CD4-positive, alpha-beta T cell treated with Interleukin-15 for 4 hours (primary cell): ENCODE measurements at regions not wholly inside any gene's neighbourhood (a gene's known extent, or its start where the extent isn't known, plus 50 kb on each side); places are given as distances from the start of the nearest gene placed in this dataset.

Source experiments
- DNase-seq: peaks from one replicate; pipeline ENCODE4 v3.0.0-alpha.2; 2020; ENCODE audit warnings: low spot score

GRCh38 chr11:69393178-69393832, 88.2 kb upstream of the LINC01488 start:
- no peak for DNase-seq

- DNase-seq, result no peak
Measured at GRCh38 chr11:69393865-69394233, 87.6 kb upstream of the LINC01488 start.

- no peak for DNase-seq
Measured at GRCh38 chr11:69394234-69394868, 87.1 kb upstream of the LINC01488 start.

GRCh38 chr11:69394869-69395246, 86.6 kb upstream of the LINC01488 start:
- DNase-seq, result no peak

- no peak for DNase-seq
Measured at GRCh38 chr11:69395287-69395686, 86.2 kb upstream of the LINC01488 start.

GRCh38 chr11:69396051-69396947, 85.2 kb upstream of the LINC01488 start:
- no peak for DNase-seq

- no peak for DNase-seq
Measured at GRCh38 chr11:69396948-69397307, 84.5 kb upstream of the LINC01488 start.

- DNase-seq, result no peak
Measured at GRCh38 chr11:69397732-69398131, 83.7 kb upstream of the LINC01488 start.

- DNase-seq, result no peak
Measured at GRCh38 chr11:69398529-69399492, 82.7 kb upstream of the LINC01488 start.

DNA sequence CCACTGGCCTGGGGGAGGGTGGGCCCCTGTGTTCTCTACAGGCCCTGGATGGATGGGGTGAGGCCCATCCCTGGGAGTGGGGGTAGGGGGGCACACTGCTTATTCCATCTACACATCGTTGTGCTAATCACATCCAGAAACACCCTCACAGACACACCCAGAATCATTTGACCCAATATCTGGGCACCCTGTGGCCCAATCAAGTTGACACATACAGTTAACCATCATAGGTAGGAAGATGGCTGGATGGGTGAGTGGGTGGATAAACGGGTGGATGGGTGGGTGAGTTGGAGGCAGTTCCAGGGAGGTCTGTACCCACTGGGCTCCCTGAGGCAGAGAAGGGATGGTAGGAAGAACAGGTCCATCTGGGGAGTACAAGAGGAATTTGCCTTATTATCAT, 81.3 kb upstream of the LINC01488 start:
- DNase-seq, result no peak

DNA sequence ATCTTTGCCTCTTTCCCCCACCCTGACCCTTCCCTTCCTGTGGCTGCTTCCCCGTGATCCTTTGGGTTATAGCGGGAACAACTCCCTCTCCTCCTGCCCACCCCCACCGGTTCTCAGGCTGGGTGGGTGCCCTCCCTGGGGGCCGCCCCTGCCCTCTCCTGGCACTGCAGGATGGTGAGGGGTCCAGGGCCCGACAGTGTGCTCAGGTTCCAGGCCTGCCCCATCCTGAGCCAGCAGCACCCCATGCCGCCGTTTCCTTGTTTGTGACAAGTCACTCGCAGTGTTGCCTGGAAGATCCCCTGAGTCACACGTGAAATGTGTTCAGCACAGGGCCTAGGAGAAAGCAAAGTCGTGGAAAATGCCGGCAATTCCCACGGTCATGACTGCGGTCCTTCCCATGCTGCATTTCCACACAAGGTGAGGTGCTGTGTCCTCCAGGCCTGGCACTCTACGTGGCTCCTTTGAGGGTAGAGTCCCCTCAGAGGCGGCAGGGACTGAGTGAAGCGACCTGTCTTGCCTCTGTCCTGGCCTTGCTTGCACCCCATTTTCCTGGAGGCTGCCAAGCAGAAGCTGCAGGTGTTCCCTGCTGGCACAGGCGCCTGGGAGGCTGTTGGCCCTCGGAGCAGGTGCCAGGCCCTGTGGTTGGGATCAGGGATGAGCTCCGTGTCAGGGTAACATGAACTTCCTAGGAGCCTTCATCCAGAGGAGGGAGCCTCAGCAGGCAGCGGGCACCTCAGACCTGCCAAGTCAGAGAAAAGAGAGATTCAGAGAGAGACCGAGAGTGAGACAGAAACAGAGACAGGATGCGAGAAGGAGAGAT, 80.5 kb upstream of the LINC01488 start:
- DNase-seq, result no peak

DNA sequence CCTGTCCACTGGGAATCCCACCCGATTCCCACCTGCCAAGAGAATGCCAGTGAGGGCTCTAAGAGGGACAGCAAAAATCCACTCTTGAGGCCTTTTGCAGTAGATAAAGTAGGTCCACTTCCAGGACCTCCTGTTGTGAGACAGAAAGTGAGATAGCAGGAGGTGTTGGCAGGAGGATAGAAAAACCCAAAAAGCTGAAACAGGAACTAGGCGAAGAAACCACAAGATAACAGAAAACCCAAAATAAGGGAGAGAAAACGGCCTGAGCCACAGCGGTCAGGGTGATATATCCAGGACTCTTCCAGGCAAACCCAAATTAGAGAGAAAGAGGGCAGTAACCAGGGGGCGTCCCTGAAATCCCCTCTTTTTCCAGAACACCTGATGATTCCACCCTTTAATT, 79.7 kb upstream of the LINC01488 start:
- no peak for DNase-seq

DNA sequence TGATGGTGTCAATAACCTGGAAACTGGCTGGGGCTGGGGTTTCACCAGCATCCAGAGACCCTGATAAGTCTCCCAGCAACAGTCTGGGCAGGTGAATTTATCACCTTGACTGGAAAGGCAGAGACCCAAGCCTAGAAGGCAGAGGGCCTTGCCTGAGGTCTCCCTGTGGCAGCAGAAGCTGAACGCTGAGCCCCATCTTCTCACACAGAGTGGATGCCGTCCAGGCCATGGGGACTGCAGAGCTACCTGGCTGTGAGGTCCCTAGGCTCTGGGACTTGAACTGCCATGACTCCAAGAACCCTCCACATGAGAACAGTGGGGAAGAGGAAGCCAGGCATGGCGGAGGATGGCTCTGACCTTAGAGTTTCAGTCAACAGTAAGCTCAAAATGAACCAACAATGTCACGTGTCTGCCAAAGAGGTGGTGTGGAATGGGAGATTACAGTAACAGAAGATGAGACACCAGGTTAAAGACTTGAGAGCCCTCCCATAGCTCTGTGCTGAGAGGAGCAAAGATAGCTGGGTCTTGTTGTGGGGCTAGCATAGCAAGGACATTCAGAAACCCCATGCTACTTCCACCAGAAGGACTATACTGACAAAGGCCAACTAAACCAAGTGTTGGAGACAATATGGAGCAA, 79.1 kb upstream of the LINC01488 start:
- DNase-seq, result no peak

GRCh38 chr11:69403556-69404215, 77.8 kb upstream of the LINC01488 start:
- no peak for DNase-seq

DNA sequence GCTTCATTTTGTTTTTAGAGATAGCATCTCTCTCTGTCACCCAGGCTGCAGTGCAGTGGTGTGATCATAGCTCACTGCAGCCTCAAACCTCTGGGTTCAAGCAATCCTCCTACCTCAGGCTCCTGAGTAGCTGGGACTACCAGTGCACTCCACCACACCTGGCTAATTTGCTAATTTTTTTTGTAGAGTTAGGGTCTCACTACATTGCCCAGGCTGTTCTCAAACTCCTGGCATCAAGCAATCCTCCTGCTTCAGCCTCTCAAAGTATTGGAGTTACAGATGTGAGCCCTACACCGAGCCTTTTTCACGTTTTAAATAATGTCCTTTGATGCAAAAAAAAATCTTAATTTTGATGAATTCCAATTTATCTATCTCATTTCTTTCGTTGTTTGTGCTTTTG, 75.4 kb upstream of the LINC01488 start:
- DNase-seq, result no peak

GRCh38 chr11:69409812-69410645, 71.4 kb upstream of the LINC01488 start:
- DNase-seq, result no peak

GRCh38 chr11:69411257-69411924, 70.1 kb upstream of the LINC01488 start:
- DNase-seq, result no peak

GRCh38 chr11:69413015-69413801, 68.3 kb upstream of the LINC01488 start:
- no peak for DNase-seq
